Epithelial cell of proximal tubule (primary cell): ENCODE measurements at regions not wholly inside any gene's neighbourhood (a gene's known extent, or its start where the extent isn't known, plus 50 kb on each side); places are given as distances from the start of the nearest gene placed in this dataset.

Experiments
- DNase-seq: peaks from one replicate; pipeline ENCODE4 v3.0.0-alpha.2; 2011; ENCODE audit warnings: low read depth
- H3K4me3 ChIP-seq: 2 replicates; pipeline ENCODE4 v1.5.1; 2011; ENCODE audit warnings: low read depth, mild to moderate bottlenecking, low read length
- TF ChIP-seq, protein P1 (sequence below): conservative IDR thresholded peaks from 2 replicates; pipeline ENCODE4 v1.5.1; 2012; ENCODE audit warnings: low read depth, mild to moderate bottlenecking, low read length

DNA sequence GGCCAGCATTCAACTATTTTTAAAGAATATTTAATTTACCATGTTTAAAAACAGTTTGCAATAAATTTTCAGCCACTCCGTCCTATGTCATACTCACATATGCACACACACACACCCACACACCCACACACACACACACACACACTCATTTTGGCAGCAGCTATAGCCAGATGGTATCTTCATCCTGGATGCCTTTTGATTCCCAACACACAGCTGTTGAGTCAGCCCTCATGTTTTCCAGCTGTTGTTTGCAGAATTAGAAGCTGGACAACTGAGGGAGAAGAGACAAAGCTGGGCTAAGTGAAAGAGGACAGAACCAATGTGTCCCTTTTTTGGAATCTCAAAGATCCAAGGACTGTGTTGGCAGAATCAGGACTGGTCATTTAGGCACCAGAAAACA lies 80.0 kb upstream of the EGLN3 start:
- TF ChIP-seq, protein P1, sequence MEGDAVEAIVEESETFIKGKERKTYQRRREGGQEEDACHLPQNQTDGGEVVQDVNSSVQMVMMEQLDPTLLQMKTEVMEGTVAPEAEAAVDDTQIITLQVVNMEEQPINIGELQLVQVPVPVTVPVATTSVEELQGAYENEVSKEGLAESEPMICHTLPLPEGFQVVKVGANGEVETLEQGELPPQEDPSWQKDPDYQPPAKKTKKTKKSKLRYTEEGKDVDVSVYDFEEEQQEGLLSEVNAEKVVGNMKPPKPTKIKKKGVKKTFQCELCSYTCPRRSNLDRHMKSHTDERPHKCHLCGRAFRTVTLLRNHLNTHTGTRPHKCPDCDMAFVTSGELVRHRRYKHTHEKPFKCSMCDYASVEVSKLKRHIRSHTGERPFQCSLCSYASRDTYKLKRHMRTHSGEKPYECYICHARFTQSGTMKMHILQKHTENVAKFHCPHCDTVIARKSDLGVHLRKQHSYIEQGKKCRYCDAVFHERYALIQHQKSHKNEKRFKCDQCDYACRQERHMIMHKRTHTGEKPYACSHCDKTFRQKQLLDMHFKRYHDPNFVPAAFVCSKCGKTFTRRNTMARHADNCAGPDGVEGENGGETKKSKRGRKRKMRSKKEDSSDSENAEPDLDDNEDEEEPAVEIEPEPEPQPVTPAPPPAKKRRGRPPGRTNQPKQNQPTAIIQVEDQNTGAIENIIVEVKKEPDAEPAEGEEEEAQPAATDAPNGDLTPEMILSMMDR: no peak
- DNase-seq: no peak
- H3K4me3 ChIP-seq: no peak overlapping the region

GRCh38 chr14:34029921-34030334 lies 79.1 kb upstream of the EGLN3 start:
- no peak overlapping the region for H3K4me3 ChIP-seq
- TF ChIP-seq, protein P1: no peak
- no peak for DNase-seq

DNA sequence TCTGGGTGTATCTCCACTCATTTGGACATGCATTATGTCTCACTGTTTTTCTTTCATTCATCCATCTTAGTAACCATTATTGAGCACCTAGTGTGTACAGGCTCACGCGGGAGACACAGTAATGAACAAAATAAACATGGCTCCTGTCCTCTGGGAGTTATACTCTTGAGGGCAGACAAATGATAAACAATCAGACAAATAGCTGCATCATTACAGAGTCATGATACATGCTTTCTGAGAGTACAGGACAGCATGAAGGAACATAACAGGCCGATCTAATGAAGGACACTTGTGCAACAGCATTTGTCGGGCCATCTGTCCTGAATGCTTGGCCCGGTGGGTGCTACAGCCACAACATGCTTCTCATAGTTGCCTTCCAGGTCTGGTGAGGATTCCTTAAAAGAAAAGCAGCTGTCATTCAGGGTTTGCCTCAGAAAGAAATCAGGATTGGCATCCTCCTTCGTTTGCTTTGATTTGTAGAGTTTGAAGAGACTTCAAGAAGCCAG lies 77.2 kb upstream of the EGLN3 start:
- TF ChIP-seq, protein P1: no peak
- H3K4me3 ChIP-seq: no peak overlapping the region
- DNase-seq: no peak

- DNase-seq: no peak
- no peak overlapping the region for H3K4me3 ChIP-seq
- TF ChIP-seq, protein P1: no peak
Measured at GRCh38 chr14:34027130-34027989, 76.5 kb upstream of the EGLN3 start.

- no peak for DNase-seq
- no peak overlapping the region for H3K4me3 ChIP-seq
- TF ChIP-seq, protein P1: no peak
Measured at GRCh38 chr14:34025325-34026017, 74.6 kb upstream of the EGLN3 start.

DNA sequence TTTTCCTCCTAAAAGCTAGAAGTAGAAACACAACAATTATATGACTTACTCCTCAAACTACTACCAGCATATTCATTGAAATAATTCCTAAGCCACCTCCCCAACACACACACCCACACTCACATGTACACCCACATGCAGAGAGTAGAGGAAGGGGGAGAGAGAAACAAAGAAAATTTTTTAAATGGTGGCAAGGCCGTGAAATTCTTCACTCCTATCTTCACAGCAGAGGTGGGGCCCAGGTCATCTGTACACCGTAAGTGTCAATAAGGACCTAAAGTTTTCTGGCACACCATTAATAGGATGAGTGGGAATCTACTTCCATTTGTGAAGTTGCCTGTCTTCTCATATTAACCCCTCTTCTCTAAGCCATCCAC lies 73.9 kb upstream of the EGLN3 start:
- no peak overlapping the region for H3K4me3 ChIP-seq
- TF ChIP-seq, protein P1: no peak
- DNase-seq: no peak
